A549 (cell line): ENCODE measurements at regions not wholly inside any gene's neighbourhood (a gene's known extent, or its start where the extent isn't known, plus 50 kb on each side); places are given as distances from the start of the nearest gene placed in this dataset.
"Not testable (repeated sequence)": the region's sequence is repeated elsewhere in the genome, so short reads cannot be mapped to it uniquely, and the experiment has no call there.

Source experiments
- ATAC-seq, 2 experiments: fragments of 200-7000 bp in 1 of 2; fragments of >200 bp in 1 of 2; cut with Nextera tagmentation in 1 of 2; cut with Tn5 transposase in 1 of 2; 3 replicates each; pipeline versions ENCODE4 v1.8.0 to v1.9.1; 2018 to 2020; ENCODE audit warnings: mild to moderate bottlenecking in 1 of 2, moderate library complexity in 1 of 2
- CTCF ChIA-PET: fragments of 300-600 bp; sonication (Branson Sonifier 250); formaldehyde crosslinking; extraction: SDS; loops from one replicate; lab custom pipeline; 2021; ENCODE audit warnings: antibody characterized with exemption, inconsistent platforms; lab: Yijun Ruan, JAX
- POLR2A ChIA-PET: fragments of 350-600 bp; formaldehyde crosslinking; extraction: SDS; loops from one replicate; lab custom pipeline; 2021; ENCODE audit warnings: antibody characterized with exemption, inconsistent platforms; lab: Yijun Ruan, JAX
- DNase-seq, 2 experiments: peaks; one replicate each; pipeline versions ENCODE4 v3.0.0 to v3.0.0-alpha.2; 2011 to 2016; ENCODE audit warnings: low read depth in 1 of 2, low spot score in 1 of 2
- FAIRE-seq: peaks from 2 replicates; lab custom pipeline; 2011; peaks lifted over from hg19 to GRCh38; lab: Jason Lieb, UNC
- H3K27ac ChIP-seq, 2 experiments: fragments of >200 bp; sonication (Bioruptor Twin); formaldehyde crosslinking; 3 replicates each; pipeline ENCODE4 v1.5.1; 2016 to 2017
- H3K4me1 ChIP-seq: fragments of >200 bp; sonication (Bioruptor Twin); formaldehyde crosslinking; 3 replicates; pipeline ENCODE4 v1.6.1; 2016
- H3K4me2 ChIP-seq: fragments of >200 bp; sonication (Bioruptor Twin); formaldehyde crosslinking; 3 replicates; pipeline ENCODE4 v1.6.1; 2016
- H3K4me3 ChIP-seq: fragments of >200 bp; sonication (Bioruptor Twin); formaldehyde crosslinking; 3 replicates; pipeline ENCODE4 v1.5.1; 2016
- H3K9me3 ChIP-seq: fragments of >200 bp; sonication (Bioruptor Twin); formaldehyde crosslinking; 3 replicates; pipeline ENCODE4 v1.6.1; 2016
- BCL3 ChIP-seq: fragments of >200 bp; sonication (Bioruptor Twin); formaldehyde crosslinking; IDR thresholded peaks from 3 replicates; pipeline ENCODE4 v1.6.1; 2016
- CBX2 ChIP-seq: fragments of 200-600 bp; sonication (generic); IDR thresholded peaks from 2 replicates; pipeline ENCODE4 v1.6.1; 2016; ENCODE audit warnings: low read depth, mild to moderate bottlenecking, borderline replicate concordance
- CBX8 ChIP-seq: fragments of 200-600 bp; sonication (generic); IDR thresholded peaks from 2 replicates; pipeline ENCODE4 v1.6.1; 2016
- CEBPB ChIP-seq, 2 experiments: fragments of >200 bp in 1 of 2; sonication (Bioruptor Twin) in 1 of 2; formaldehyde crosslinking in 1 of 2; IDR thresholded peaks; 2 replicates each; pipeline ENCODE4 v1.6.1; 2012 to 2016
- ESRRA ChIP-seq: fragments of 150-350 bp; IDR thresholded peaks from 2 replicates; pipeline ENCODE4 v1.6.1; 2014; ENCODE audit warnings: mild to moderate bottlenecking, low read length, borderline replicate concordance
- FOSB ChIP-seq: fragments of 250-450 bp; sonication (Bioruptor Pico); IDR thresholded peaks from 2 replicates; pipeline ENCODE4 v1.5.0; 2020; ENCODE audit warnings: mild to moderate bottlenecking, moderate library complexity
- GATA3 ChIP-seq: IDR thresholded peaks from 2 replicates; pipeline ENCODE4 v1.6.1; 2012; ENCODE audit warnings: borderline replicate concordance
- HEYL ChIP-seq: fragments of 250-450 bp; sonication (Bioruptor Pico); IDR thresholded peaks from 2 replicates; pipeline ENCODE4 v1.8.0; 2021; ENCODE audit warnings: mild to moderate bottlenecking, moderate library complexity
- HOXB13 ChIP-seq: fragments of 250-450 bp; sonication (Bioruptor Pico); IDR thresholded peaks from 2 replicates; pipeline ENCODE4 v1.5.0; 2020; ENCODE audit warnings: low read depth, mild to moderate bottlenecking, moderate library complexity
- MYC ChIP-seq: IDR thresholded peaks from 2 replicates; pipeline ENCODE4 v1.6.1; 2012; ENCODE audit warnings: mild to moderate bottlenecking, inconsistent platforms, low read length, improper control_type of control experiment, borderline replicate concordance
- NFE2L2 ChIP-seq: fragments of 150-350 bp; conservative IDR thresholded peaks from 2 replicates; pipeline ENCODE4 v1.6.1; 2014; ENCODE audit warnings: low read length
- NPAS2 ChIP-seq: fragments of 250-450 bp; sonication (Bioruptor Pico); IDR thresholded peaks from 2 replicates; pipeline ENCODE4 v1.8.0; 2022; ENCODE audit warnings: mild to moderate bottlenecking, moderate library complexity, borderline replicate concordance
- PBX3 ChIP-seq: IDR thresholded peaks from 2 replicates; pipeline ENCODE4 v1.6.1; 2012
- POLR2A ChIP-seq: IDR thresholded peaks from 2 replicates; pipeline ENCODE4 v1.6.1; 2012; ENCODE audit warnings: mild to moderate bottlenecking, low read length
- RARB ChIP-seq: fragments of 250-450 bp; sonication (Bioruptor Pico); IDR thresholded peaks from 2 replicates; pipeline ENCODE4 v1.8.0; 2021; ENCODE audit warnings: mild to moderate bottlenecking, moderate library complexity
- SMC3 ChIP-seq: fragments of >200 bp; sonication (Bioruptor Twin); formaldehyde crosslinking; IDR thresholded peaks from 3 replicates; pipeline ENCODE4 v1.6.1; 2018; ENCODE audit warnings: inconsistent platforms
- TP53 ChIP-seq: fragments of 250-450 bp; sonication (Bioruptor Pico); IDR thresholded peaks from 2 replicates; pipeline ENCODE4 v1.5.0; 2021; ENCODE audit warnings: mild to moderate bottlenecking, moderate library complexity
- ZC3H11A ChIP-seq: fragments of 450-650 bp; IDR thresholded peaks from 2 replicates; pipeline ENCODE4 v1.6.1; 2014; ENCODE audit warnings: antibody characterized with exemption, mild to moderate bottlenecking
- ZNF302 ChIP-seq: fragments of 250-450 bp; sonication (Bioruptor Pico); IDR thresholded peaks from 2 replicates; pipeline ENCODE4 v1.9.0; 2021; ENCODE audit warnings: inconsistent platforms, mild to moderate bottlenecking, moderate library complexity
- ZSCAN20 ChIP-seq: fragments of 250-450 bp; sonication (Bioruptor Pico); IDR thresholded peaks from 2 replicates; pipeline ENCODE4 v1.8.0; 2022; ENCODE audit warnings: mild to moderate bottlenecking, moderate library complexity
- WGBS: methylation state at CpG from one replicate; pipeline ENCODE4 v1.1.6; 2017; ENCODE audit errors: missing lambda C conversion rate; 5-methylcytosine and 5-hydroxymethylcytosine counted together

- Histone ChIP-seq H3K27ac (no peak overlapping the region), H3K4me3 (no peak overlapping the region), H3K4me2 (no peak overlapping the region)
- FAIRE-seq (no peak), DNase-seq (no peak), ATAC-seq (no peak)
- CTCF ChIA-PET = no interaction called here
- POLR2A ChIA-PET = no interaction called here
- TF ChIP-seq POLR2A (no peak), HOXB13 (CRISPR knock-in tag) (no peak)
- TF ChIP-seq, all 56 proteins: peak for 0
- 50% methylated on average over 2 of the region's 2 CpGs for WGBS
- Histone ChIP-seq H3K4me1 (no peaks in the 10 kb centered on the region), H3K9me3 (no peaks in the 10 kb centered on the region)
Measured at GRCh38 chr6:145093226-145093625, 642.1 kb downstream of the EPM2A start.

- Histone ChIP-seq H3K4me2 (no peak overlapping the region), H3K4me1 (no peaks in the 10 kb centered on the region), H3K4me3 (no peak overlapping the region), H3K9me3 (no peaks in the 10 kb centered on the region), H3K27ac (no peak overlapping the region)
- DNase-seq (no peak), ATAC-seq (no peak), FAIRE-seq (no peak)
- ChIA-PET CTCF (no interaction called here), POLR2A (no interaction called here)
- WGBS = 38% methylated on average over 1 of the region's 1 CpG
- TF ChIP-seq FOSB (CRISPR knock-in tag) = no peak
- no peak for TF ChIP-seq SMC3
- TF ChIP-seq NFE2L2 = no peak
- no peak for TF ChIP-seq ZSCAN20 (CRISPR knock-in tag)
- no peak for TF ChIP-seq TP53
- TF ChIP-seq ZC3H11A = no peak
- TF ChIP-seq RARB (CRISPR knock-in tag) = no peak
- no peak for TF ChIP-seq CBX8
- no peak for TF ChIP-seq ESRRA
- no peak for TF ChIP-seq PBX3
- no peak for TF ChIP-seq GATA3
- no peak for TF ChIP-seq CEBPB (IDR thresholded peaks at IDR 0.05)
- no peak for TF ChIP-seq ZNF302
- no peak for TF ChIP-seq BCL3
- TF ChIP-seq MYC = no peak
Measured at GRCh38 chr6:145096846-145097245, 638.5 kb downstream of the EPM2A start.

- FAIRE-seq, H3K27ac ChIP-seq, H3K9me3 ChIP-seq, DNase-seq, H3K4me3 ChIP-seq, ATAC-seq, CTCF ChIA-PET, H3K4me2 ChIP-seq, POLR2A ChIA-PET, H3K4me1 ChIP-seq: not testable (repeated sequence)
- 46% methylated on average over 6 of the region's 6 CpGs for WGBS
Measured at GRCh38 chr6:145098127-145098526, 637.2 kb downstream of the EPM2A start.

- DNase-seq (no peak), FAIRE-seq (no peak), ATAC-seq (no peak)
- H3K9me3 ChIP-seq = no peaks in the 10 kb centered on the region
- ChIA-PET POLR2A (no interaction called here), CTCF (no interaction called here)
- no peak overlapping the region for H3K4me3 ChIP-seq
- no peak for TF ChIP-seq NPAS2 (CRISPR knock-in tag)
- no peak for TF ChIP-seq CBX2
- TF ChIP-seq HEYL (CRISPR knock-in tag) = no peak
- H3K4me1 ChIP-seq = no peaks in the 10 kb centered on the region
- no peak overlapping the region for H3K27ac ChIP-seq
- H3K4me2 ChIP-seq = no peak overlapping the region
- WGBS = 33% methylated on average over 1 of the region's 1 CpG
Measured at GRCh38 chr6:145099713-145100112, 635.6 kb downstream of the EPM2A start.
